ENCODE measurements at regions not wholly inside any gene's neighbourhood (a gene's known extent, or its start where the extent isn't known, plus 50 kb on each side); places are given as distances from the start of the nearest gene placed in this dataset.
A peak's percentile ranks its signal among the peaks of the same experiment; 100 is the strongest.
"Not testable (repeated sequence)": the region's sequence is repeated elsewhere in the genome, so short reads cannot be mapped to it uniquely, and the experiment has no call there.

GRCh38 chr2:57450170-57450569 is 596.4 kb upstream of the VRK2 start:
- no peak for DNase-seq

DNA sequence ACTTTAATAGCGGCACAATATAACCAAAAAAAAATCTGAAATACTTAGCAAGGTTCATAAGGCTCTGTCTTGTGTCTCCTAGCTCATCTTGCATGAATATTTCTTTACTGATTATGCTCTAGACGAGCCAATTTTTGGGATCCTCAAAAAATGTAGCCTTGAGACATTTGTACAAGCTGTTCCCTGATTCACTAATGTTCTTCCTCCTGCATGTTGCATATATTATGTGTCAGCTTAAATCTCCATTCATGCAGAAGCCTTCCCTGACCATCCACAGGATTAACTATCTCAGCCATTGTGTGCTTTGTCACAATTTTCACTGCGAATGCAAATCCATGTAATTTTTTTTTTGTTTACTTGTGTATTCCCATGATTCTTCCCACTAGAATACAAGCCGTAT is 594.0 kb upstream of the VRK2 start:
- no peak for DNase-seq

DNA sequence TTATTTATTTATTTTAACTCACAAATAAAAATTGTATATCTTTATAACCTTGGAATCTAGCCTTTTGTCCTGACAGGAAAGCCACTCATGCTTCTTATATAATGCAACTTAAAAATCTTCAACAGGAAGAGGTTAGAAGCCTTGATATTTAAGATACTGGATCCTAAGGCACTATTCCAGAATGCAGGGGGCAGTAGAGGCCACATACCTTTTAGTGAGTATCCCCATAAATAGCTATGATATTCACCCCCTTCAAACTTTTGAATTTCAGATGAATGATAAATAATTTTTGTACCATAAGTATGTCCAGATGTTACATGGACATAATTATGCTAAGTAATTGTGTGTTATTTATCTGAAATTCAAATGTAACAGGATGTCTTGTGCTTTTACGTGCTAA is 592.7 kb upstream of the VRK2 start:
- no peak for DNase-seq

GRCh38 chr2:57460396-57461276 is 586.0 kb upstream of the VRK2 start:
- DNase-seq = no peak

DNA sequence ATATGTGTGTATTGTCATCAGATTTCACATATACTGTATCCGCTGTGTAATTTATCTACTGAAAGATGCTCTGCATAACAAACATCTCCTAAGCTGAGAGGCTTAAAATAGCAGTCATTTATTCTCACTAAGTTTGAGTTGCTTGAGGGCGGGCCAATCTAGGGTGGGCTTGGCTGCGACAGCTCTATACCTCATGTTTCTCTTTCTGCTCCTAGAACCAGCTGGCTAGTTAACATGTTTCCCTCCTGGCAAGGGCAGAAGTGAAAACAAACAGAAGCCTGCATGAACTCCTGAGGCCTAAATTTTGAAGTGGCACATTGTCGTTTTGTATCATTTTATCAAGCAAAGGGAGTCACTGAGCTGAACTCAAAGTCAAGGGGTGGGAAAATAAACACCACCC is 585.0 kb upstream of the VRK2 start:
- peak; percentile 12 for DNase-seq

DNA sequence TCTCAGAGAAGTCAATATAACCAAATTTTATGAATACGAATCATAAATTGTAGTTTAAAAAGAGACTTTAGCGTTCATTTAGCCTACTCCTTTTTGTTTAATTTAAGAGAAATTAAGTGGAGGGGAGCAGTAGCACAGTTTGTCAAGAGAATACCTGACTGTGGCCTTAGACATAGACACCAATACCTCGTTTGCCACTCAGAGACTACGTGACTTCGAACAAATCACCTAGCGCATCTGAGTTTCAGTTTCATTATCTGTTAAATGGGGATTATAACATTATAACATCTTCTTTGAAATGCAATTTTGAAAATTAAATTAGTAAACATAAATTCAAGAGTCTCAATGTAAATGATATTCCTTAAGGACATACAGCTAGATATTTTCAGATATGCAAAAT is 581.5 kb upstream of the VRK2 start:
- DNase-seq = no peak

GRCh38 chr2:57465967-57466366 is 580.6 kb upstream of the VRK2 start:
- DNase-seq = no peak

DNA sequence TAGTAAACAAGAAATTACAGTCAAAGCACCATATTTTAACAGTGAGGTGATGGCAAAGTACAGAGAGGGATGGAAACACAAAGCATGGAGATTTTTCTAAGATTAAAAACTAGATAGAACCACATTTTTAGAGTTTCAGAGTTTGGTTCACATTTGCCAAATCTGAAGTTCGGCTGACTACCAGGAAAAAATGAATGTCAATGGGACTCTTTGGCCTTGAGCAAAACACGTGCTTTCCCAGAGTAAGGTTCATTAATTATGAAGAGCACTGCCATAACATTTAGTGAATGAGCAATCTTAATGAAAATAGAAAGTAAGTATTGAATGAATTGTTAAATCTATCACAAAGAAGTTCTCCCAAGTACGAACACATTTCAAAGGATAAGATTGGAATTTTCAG is 571.2 kb upstream of the VRK2 start:
- DNase-seq = no peak

- DNase-seq = no peak
Observed at GRCh38 chr2:57479981-57480380, 566.6 kb upstream of the VRK2 start.

GRCh38 chr2:57488061-57488460 is 558.5 kb upstream of the VRK2 start:
- no peak for DNase-seq

DNA sequence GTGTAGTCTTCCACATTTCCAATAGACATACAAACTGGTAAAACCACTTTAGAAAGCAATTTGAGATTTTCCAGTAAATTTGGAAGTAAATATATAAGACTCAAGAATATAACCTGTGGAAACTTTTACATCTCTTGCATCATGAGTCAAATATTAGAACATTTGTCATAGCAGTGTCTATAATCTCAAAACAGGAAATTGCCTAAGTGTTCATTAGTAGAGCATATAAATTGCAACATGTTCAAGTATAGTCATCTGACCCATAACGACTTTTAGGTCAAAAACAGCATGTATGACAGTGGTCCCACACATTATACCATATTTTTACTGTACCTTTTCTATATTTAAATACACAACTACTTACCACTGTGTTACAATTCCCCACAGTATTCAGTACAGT is 555.9 kb upstream of the VRK2 start:
- DNase-seq = no peak

DNA sequence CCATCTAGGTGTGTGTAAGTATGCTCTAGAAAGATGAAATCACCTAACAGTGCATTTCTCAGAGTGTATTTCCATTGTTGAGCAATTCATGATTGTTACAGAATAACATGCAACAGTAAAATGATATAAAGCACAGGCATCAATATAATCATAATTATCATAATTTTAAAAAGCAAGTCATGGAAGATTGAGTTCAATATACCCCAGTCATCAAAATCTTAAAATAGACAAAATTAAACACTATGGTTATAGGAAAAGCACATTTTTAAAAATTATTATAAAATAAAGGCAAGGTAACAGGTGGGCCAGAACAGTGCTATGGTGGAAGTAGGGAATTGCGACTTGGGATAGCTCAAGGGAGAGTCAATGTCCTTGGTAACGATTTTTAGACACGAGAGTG is 555.4 kb upstream of the VRK2 start:
- DNase-seq = no peak

GRCh38 chr2:57493966-57494365 is 552.6 kb upstream of the VRK2 start:
- not testable (repeated sequence) for DNase-seq

- peak; percentile 36 for DNase-seq
Observed at GRCh38 chr2:57497489-57498096, 549.0 kb upstream of the VRK2 start.

- no peak for DNase-seq
Observed at GRCh38 chr2:57504787-57505186, 541.8 kb upstream of the VRK2 start.

DNA sequence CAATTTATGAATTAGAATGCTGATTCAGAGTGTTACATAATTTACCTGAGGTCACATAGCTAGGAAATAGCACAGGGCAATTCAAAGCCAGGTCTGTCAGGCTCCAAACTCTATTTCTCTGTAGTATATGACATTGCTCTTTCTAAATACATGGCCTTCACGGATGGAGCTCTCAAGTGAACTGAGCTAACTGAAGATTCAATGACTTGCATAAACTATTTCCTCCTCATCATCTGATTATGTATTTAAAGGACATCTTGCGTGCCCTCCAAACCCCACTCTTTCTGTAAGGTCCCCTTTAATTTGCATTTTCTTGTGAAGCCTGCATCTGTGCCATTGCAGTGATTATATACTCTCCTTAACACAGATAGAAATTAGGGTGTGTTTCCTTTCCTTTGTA is 537.4 kb upstream of the VRK2 start:
- DNase-seq = no peak

GRCh38 chr2:57510704-57511103 is 535.9 kb upstream of the VRK2 start:
- no peak for DNase-seq

GRCh38 chr2:57515366-57515765 is 531.2 kb upstream of the VRK2 start:
- no peak for DNase-seq

GRCh38 chr2:57516698-57517340 is 529.8 kb upstream of the VRK2 start:
- peak; percentile 75 for DNase-seq

- DNase-seq = no peak
Observed at GRCh38 chr2:57523304-57523703, 523.3 kb upstream of the VRK2 start.

DNA sequence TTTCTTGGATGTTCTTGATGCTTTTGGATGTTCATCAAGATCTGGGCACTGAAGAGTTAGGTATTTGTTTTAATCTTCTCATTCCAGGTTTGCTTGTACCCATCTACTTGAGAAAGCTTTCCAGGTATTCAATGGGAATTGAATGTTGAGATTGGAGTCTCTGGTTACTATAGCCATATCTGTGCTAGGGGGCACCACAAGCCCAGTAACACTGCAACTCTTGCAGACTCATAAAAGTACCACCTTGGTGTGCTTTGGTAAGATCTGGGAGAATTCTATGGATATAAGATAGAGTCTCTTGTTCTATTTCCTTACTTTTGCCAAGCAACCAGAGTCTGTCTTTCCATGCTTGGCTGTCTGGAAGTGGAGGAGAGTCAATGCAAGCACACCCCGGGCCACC is 518.9 kb upstream of the VRK2 start:
- no peak for DNase-seq

DNA sequence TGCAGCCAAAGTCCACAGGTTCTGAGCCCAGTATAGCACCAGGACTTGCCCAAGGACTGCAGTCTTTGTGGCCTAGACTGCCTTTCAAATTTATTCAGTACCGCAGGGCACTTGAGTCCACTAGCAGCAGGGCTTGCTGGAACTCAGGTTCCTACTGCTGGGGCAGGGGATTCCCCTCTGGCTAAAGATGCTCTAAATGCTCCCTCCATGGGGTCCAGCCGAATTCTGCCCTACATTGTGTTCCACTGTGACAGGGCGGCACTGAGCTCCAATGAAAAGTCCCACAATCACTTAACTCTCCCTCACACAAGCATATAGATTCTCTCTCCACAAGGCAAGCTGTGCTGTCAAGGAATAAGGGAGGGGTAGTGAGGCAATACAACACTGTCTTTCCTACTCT is 518.1 kb upstream of the VRK2 start:
- DNase-seq = no peak

GRCh38 chr2:57534358-57534757 is 512.2 kb upstream of the VRK2 start:
- DNase-seq = no peak

GRCh38 chr2:57536535-57537231 is 509.9 kb upstream of the VRK2 start:
- no peak for DNase-seq
